ENCODE measurements at regions not wholly inside any gene's neighbourhood (a gene's known extent, or its start where the extent isn't known, plus 50 kb on each side); places are given as distances from the start of the nearest gene placed in this dataset.
"Not testable (repeated sequence)": the region's sequence is repeated elsewhere in the genome, so short reads cannot be mapped to it uniquely, and the experiment has no call there.

- no peaks in the 10 kb centered on the region for H4K20me1 ChIP-seq (ENCODE audit: low read depth)
- no peaks in the 10 kb centered on the region for H3K9me3 ChIP-seq (ENCODE audit: low read depth)
- no peak for TF ChIP-seq EZH2 (IDR thresholded peaks at IDR 0.05)
- TF ChIP-seq CTCF (IDR thresholded peaks at IDR 0.05): no peak
- TF ChIP-seq EZH2phosphoT487 (IDR thresholded peaks at IDR 0.05): no peak
- H2AFZ ChIP-seq (replicated peaks): no peak overlapping the region
- DNase-seq (ENCODE audit: low spot score): no peak
- Mint-ChIP-seq H3K27ac (no peak overlapping the region), H3K9me3 (no peaks in the 10 kb centered on the region), H3K4me1 (peaks cover 9% of the 10 kb centered on the region), H3K4me3 (no peak overlapping the region), H3K27me3 (ENCODE audit: insufficient read depth, low read depth) (no peaks in the 10 kb centered on the region), H3K36me3 (no peaks in the 10 kb centered on the region)
- H3K79me2 ChIP-seq (ENCODE audit: low read depth): no peaks in the 10 kb centered on the region
- H3K27me3 ChIP-seq: no peaks in the 10 kb centered on the region
- peaks cover 10% of the 10 kb centered on the region for H3K4me1 ChIP-seq
- H3K27ac ChIP-seq: no peak overlapping the region
- no peaks in the 10 kb centered on the region for H3K36me3 ChIP-seq
- no peak overlapping the region for H3K4me2 ChIP-seq
- no peaks in the 10 kb centered on the region for H3F3A ChIP-seq (ENCODE audit: low read depth)
- H3K4me3 ChIP-seq: no peak overlapping the region
- no peak overlapping the region for H3K9ac ChIP-seq
Observed at GRCh38 chr15:60165111-60165510, 161.0 kb downstream of the FOXB1 start.

GRCh38 chr15:60172143-60172542 lies 168.0 kb downstream of the FOXB1 start:
- Histone ChIP-seq H3K36me3 (no peaks in the 10 kb centered on the region), H3K4me3 (no peak overlapping the region), H2AFZ (replicated peaks) (no peak overlapping the region), H3K4me2 (no peak overlapping the region), H3F3A (ENCODE audit: low read depth) (no peaks in the 10 kb centered on the region), H3K9me3 (ENCODE audit: low read depth) (no peaks in the 10 kb centered on the region), H4K20me1 (ENCODE audit: low read depth) (no peaks in the 10 kb centered on the region), H3K27me3 (no peaks in the 10 kb centered on the region), H3K79me2 (ENCODE audit: low read depth) (no peaks in the 10 kb centered on the region), H3K27ac (no peak overlapping the region), H3K4me1 (no peaks in the 10 kb centered on the region), H3K9ac (no peak overlapping the region)
- Mint-ChIP-seq H3K27ac (no peak overlapping the region), H3K27me3 (ENCODE audit: insufficient read depth, low read depth) (no peaks in the 10 kb centered on the region), H3K36me3 (no peaks in the 10 kb centered on the region), H3K9me3 (no peaks in the 10 kb centered on the region), H3K4me1 (peaks cover 2% of the 10 kb centered on the region), H3K4me3 (no peak overlapping the region)
- no peak for DNase-seq (ENCODE audit: low spot score)
- TF ChIP-seq EZH2phosphoT487 (IDR thresholded peaks at IDR 0.05) (no peak), CTCF (IDR thresholded peaks at IDR 0.05) (no peak), EZH2 (IDR thresholded peaks at IDR 0.05) (no peak)

GRCh38 chr15:60179786-60180391 lies 175.8 kb downstream of the FOXB1 start:
- Histone ChIP-seq H3K4me2 (no peak overlapping the region), H3K4me3 (no peak overlapping the region), H3K27ac (no peak overlapping the region), H3K79me2 (ENCODE audit: low read depth) (no peaks in the 10 kb centered on the region), H3K9me3 (ENCODE audit: low read depth) (no peaks in the 10 kb centered on the region), H4K20me1 (ENCODE audit: low read depth) (no peaks in the 10 kb centered on the region), H3K27me3 (no peaks in the 10 kb centered on the region), H2AFZ (replicated peaks) (no peak overlapping the region), H3K9ac (no peak overlapping the region), H3K36me3 (no peaks in the 10 kb centered on the region), H3K4me1 (no peaks in the 10 kb centered on the region), H3F3A (ENCODE audit: low read depth) (no peaks in the 10 kb centered on the region)
- peaks cover 7% of the 10 kb centered on the region for H3K27me3 Mint-ChIP-seq (ENCODE audit: insufficient read depth, low read depth)
- peak; percentile 62 for DNase-seq (ENCODE audit: low spot score)
- H3K4me1 Mint-ChIP-seq: peaks cover 2% of the 10 kb centered on the region
- H3K27ac Mint-ChIP-seq: no peak overlapping the region
- no peak for TF ChIP-seq EZH2 (IDR thresholded peaks at IDR 0.05)
- TF ChIP-seq CTCF (IDR thresholded peaks at IDR 0.05): peak; percentile 91
- H3K4me3 Mint-ChIP-seq: no peak overlapping the region
- H3K36me3 Mint-ChIP-seq: no peaks in the 10 kb centered on the region
- peaks cover 3% of the 10 kb centered on the region for H3K9me3 Mint-ChIP-seq

- not testable (repeated sequence) for H3K9ac ChIP-seq; H3K36me3 Mint-ChIP-seq; H3K27me3 Mint-ChIP-seq (ENCODE audit: insufficient read depth, low read depth); H2AFZ ChIP-seq (replicated peaks); H3K27ac ChIP-seq; H3K36me3 ChIP-seq; H3K4me1 Mint-ChIP-seq; H3K4me1 ChIP-seq; DNase-seq (ENCODE audit: low spot score); H3K4me3 Mint-ChIP-seq; H3F3A ChIP-seq (ENCODE audit: low read depth); H3K4me3 ChIP-seq; H3K9me3 ChIP-seq (ENCODE audit: low read depth); H3K27me3 ChIP-seq; H3K27ac Mint-ChIP-seq; H3K79me2 ChIP-seq (ENCODE audit: low read depth); H3K9me3 Mint-ChIP-seq; H3K4me2 ChIP-seq; H4K20me1 ChIP-seq (ENCODE audit: low read depth)
Observed at GRCh38 chr15:60181957-60182356, 177.8 kb downstream of the FOXB1 start.

Data from neural progenitor cell (in vitro differentiated cells).